ENCODE measurements at regions not wholly inside any gene's neighbourhood (a gene's known extent, or its start where the extent isn't known, plus 50 kb on each side); places are given as distances from the start of the nearest gene placed in this dataset.
A peak's percentile ranks its signal among the peaks of the same experiment; 100 is the strongest.
"Not testable (repeated sequence)": the region's sequence is repeated elsewhere in the genome, so short reads cannot be mapped to it uniquely, and the experiment has no call there.

DNA sequence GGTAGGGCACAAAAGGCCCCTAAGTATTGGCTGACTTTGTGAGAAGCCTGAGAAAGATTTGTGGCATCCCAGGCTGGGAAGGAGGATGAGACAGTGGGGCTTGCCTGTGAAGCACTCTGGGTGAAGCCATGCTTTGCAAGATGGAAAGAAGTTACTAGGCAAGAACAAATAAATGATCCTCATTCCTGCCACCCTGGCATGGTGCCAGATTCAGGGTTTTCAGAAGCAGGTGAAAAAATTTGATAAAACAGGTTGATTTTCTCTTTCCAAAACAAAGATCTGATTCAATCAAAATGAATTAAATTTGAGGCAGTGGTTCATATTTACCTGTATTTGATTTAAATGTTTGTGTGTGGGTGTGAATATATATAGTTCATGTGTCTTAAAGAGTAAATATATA is 386.9 kb upstream of the PROX1 start:
- no peak for DNase-seq
- Mint-ChIP-seq H3K4me1 (ENCODE audit: low read depth) (no peaks in the 10 kb centered on the region), H3K27ac (no peak overlapping the region), H3K27me3 (ENCODE audit: low read depth) (peaks cover 7% of the 10 kb centered on the region), H3K9me3 (no peaks in the 10 kb centered on the region), H3K36me3 (ENCODE audit: low read depth) (no peaks in the 10 kb centered on the region), H3K4me3 (no peak overlapping the region)
- CTCF ChIA-PET = no interaction called here
- intact Hi-C loops (cut with micrococcal nuclease) = no loop called here

DNA sequence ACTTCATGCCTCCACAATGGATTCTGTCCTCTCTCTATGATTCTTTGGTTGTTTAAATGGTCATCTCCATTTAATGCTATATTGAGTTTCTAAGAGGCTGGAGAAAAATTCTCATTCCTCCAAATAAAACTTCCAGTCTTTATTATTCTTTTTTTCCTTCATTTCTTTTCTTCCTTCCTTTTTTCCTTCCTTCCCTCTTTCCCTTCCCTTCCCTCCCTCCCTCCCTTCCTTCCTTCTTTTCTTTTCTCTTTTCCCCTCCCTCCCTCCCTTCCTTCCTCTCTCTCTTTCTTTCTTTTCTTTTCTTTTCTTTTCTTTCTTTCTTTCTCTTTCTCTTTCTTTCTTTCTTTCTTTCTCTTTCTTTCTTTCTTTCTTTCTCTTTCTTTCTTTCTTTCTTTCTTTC is 386.1 kb upstream of the PROX1 start:
- H3K4me1 Mint-ChIP-seq (ENCODE audit: low read depth); H3K36me3 Mint-ChIP-seq (ENCODE audit: low read depth); intact Hi-C loops (cut with micrococcal nuclease); H3K27ac Mint-ChIP-seq; DNase-seq; H3K27me3 Mint-ChIP-seq (ENCODE audit: low read depth); H3K4me3 Mint-ChIP-seq; CTCF ChIA-PET; H3K9me3 Mint-ChIP-seq: not testable (repeated sequence)

DNA sequence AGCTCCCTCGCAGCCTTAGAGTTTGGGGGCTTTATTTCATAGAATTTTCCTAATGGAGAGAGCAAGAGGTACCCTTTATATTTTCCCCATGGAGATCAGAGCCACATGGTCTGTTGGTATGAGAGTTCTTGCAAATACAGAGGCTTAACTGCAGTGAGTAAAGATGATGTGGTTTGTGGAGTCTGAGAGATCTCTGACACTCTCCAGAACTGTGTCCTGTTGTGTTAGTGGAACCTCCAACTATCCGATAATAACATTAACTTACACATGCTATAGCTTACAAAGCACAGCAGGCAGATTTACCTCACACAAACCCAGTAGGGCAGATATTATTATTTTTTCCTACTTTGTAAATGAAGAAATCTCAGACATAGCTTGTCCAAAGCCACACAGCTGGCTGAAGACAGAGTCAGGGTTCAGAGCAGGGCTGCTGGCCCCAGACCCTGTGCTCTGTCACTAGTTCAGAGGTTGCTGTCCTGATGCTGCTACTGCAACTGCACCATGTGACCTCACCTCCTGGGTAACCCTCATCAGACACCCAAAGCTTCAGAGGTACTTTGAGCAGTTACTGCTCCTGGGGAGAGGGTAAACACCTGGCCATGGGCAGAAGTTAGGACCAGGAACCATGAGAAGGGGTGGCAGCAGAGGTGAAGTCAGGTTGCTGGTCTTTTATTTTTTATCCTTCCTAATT is 384.8 kb upstream of the PROX1 start:
- peaks cover 8% of the 10 kb centered on the region for H3K27me3 Mint-ChIP-seq (ENCODE audit: low read depth)

DNA sequence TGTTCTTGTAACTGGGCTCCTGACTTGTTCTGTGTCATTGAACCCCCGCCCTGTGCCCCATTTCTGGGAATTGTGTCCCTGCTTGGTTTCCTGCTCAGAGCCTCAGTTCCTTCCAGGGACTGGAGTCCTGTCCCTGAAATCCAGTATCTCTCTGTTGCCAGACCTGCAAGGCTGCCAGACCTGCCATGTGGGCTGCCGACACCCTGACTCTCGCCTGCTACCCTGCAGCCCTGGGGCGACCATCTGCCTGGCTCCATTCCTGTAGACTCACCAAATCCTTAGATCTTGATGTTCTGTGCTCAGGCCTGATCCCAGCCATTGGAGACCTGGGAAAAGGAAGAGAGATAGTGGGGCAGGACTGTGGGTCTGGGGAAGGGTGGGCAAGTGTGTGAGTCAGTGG is 383.3 kb upstream of the PROX1 start:
- H3K27me3 Mint-ChIP-seq (ENCODE audit: low read depth) = peaks cover 8% of the 10 kb centered on the region
- no peak overlapping the region for H3K4me3 Mint-ChIP-seq
- no peak overlapping the region for H3K27ac Mint-ChIP-seq
- intact Hi-C loops (cut with micrococcal nuclease) = no loop called here
- H3K4me1 Mint-ChIP-seq (ENCODE audit: low read depth) = no peaks in the 10 kb centered on the region
- no peaks in the 10 kb centered on the region for H3K9me3 Mint-ChIP-seq
- CTCF ChIA-PET = no interaction called here
- DNase-seq = no peak
- no peaks in the 10 kb centered on the region for H3K36me3 Mint-ChIP-seq (ENCODE audit: low read depth)

More for the DNA sequence above, 384.8 kb upstream of the PROX1 start:
- H3K36me3 Mint-ChIP-seq (ENCODE audit: low read depth) = no peaks in the 10 kb centered on the region
- H3K9me3 Mint-ChIP-seq = no peaks in the 10 kb centered on the region
- no peak overlapping the region for H3K4me3 Mint-ChIP-seq
- H3K4me1 Mint-ChIP-seq (ENCODE audit: low read depth) = no peaks in the 10 kb centered on the region
- DNase-seq = no peak
- intact Hi-C loops (cut with micrococcal nuclease) = no loop called here
- CTCF ChIA-PET = no interaction called here
- H3K27ac Mint-ChIP-seq = no peak overlapping the region

DNA sequence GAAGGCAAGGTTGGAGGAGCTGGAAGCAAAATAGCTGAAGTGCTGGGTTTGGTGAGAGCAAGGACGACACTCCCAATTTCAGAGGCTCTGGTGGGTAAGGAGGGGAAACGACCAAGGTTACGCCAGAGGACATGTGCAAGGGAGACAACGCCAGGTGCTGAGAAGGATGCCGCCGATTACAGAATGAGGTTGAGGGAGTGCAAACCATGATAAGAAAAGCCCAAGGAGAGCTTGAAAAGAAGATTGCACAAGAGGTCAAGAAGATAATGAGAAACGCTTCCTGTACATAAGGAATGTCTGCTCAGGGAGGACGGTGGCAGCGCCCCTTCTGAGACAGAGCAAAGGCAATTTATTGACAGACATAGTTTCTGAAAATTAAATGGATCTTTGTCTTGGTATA is 382.0 kb upstream of the PROX1 start:
- Mint-ChIP-seq H3K4me3 (no peak overlapping the region), H3K27ac (no peak overlapping the region), H3K27me3 (ENCODE audit: low read depth) (peaks cover 12% of the 10 kb centered on the region), H3K9me3 (no peaks in the 10 kb centered on the region), H3K36me3 (ENCODE audit: low read depth) (no peaks in the 10 kb centered on the region), H3K4me1 (ENCODE audit: low read depth) (no peaks in the 10 kb centered on the region)
- intact Hi-C loops (cut with micrococcal nuclease) = no loop called here
- DNase-seq = no peak
- CTCF ChIA-PET = no interaction called here

DNA sequence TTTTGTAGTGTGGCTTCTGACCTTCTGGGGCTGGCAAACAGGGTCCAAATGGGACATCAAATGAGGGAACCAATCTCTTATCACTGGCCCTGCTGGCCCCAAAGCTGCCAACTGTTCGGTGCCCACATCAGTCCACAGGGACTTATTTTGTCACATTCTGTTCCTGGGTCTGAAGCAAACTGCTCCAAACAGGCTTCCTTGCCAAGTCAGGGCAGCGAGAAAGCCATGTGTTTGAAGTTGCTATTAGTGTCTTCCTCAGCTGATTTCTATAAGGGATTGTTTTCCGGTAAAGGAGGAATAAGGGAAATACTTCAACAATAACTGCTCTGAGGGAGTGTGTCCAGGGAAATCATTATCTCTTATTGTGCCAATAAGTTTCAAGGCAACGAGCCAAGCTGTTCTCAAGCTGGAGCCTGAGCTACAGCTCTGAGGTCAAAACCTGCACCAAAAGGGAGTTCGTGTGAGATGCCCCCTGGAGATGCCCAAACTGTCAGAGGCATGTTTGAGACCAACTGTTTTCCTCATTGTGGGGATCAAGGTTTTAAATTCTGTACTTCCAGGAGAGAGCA is 381.4 kb upstream of the PROX1 start:
- intact Hi-C loops (cut with micrococcal nuclease) = no loop called here
- no peaks in the 10 kb centered on the region for H3K36me3 Mint-ChIP-seq (ENCODE audit: low read depth)
- DNase-seq = no peak
- peaks cover 12% of the 10 kb centered on the region for H3K27me3 Mint-ChIP-seq (ENCODE audit: low read depth)
- H3K9me3 Mint-ChIP-seq = no peaks in the 10 kb centered on the region
- no peaks in the 10 kb centered on the region for H3K4me1 Mint-ChIP-seq (ENCODE audit: low read depth)
- no peak overlapping the region for H3K4me3 Mint-ChIP-seq
- no peak overlapping the region for H3K27ac Mint-ChIP-seq
- CTCF ChIA-PET = no interaction called here

DNA sequence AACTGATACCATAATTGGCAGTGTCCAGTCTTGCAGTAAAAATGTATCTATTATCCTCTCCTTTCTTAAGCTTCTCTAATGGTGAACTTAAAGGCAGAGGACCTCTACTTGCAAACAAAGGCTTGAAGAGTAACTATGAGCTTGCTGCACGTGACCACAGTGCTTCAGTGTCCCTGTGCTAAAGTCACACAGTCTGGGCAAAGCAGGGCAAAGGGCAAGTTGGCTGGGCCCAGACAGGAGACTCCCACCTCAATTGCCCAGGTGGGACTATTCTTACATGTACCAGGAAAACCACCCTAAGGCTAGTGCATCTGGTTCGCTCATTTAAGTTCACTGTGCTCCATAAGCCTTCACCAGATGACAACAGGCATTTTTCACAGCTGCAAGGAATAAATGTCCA is 374.2 kb upstream of the PROX1 start:
- no peak overlapping the region for H3K4me3 Mint-ChIP-seq
- H3K36me3 Mint-ChIP-seq (ENCODE audit: low read depth) = no peaks in the 10 kb centered on the region
- H3K27me3 Mint-ChIP-seq (ENCODE audit: low read depth) = peaks cover 13% of the 10 kb centered on the region
- H3K9me3 Mint-ChIP-seq = no peaks in the 10 kb centered on the region
- DNase-seq = no peak
- CTCF ChIA-PET = no interaction called here
- H3K4me1 Mint-ChIP-seq (ENCODE audit: low read depth) = no peaks in the 10 kb centered on the region
- H3K27ac Mint-ChIP-seq = no peak overlapping the region
- intact Hi-C loops (cut with micrococcal nuclease) = no loop called here

DNA sequence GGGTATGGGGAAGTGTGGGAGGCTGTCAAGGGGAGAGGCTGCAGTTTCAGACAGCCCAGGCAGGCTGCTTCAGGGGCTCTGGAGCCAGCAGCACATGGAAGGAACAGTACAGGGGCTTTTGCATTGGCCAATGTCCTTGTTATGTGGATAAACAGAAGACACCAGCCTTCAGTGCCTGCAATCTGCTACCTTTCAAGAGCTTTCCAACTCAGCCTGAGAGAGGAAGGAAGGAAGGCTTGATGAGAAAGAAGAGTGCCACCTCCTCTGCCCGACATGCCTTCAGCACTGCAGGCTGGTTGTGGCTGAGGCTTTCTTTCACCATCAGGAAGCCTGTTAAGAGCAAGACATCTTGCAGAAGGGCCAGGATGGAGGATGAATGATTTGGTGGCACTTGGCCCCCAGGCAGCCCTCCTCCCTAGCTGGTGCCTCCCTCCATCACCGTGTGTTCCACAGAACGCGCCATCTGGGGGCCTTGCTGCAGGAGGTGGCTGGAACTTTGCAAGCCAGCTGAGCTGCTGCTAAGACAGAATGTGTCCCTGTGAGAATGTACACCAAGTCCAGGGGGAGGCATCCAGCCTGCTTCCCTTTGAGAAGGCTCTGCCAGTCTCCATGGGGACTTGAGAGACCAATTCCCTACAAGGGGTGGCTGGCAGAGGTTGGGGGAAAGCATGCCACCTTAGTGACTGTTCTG is 372.4 kb upstream of the PROX1 start:
- peaks cover 9% of the 10 kb centered on the region for H3K27me3 Mint-ChIP-seq (ENCODE audit: low read depth)
- no peak overlapping the region for H3K4me3 Mint-ChIP-seq
- H3K36me3 Mint-ChIP-seq (ENCODE audit: low read depth) = no peaks in the 10 kb centered on the region
- no peaks in the 10 kb centered on the region for H3K4me1 Mint-ChIP-seq (ENCODE audit: low read depth)
- CTCF ChIA-PET = interaction anchor here (1.5 kb wide), 1 partner anchor 10 kb away, joined by 3 read pairs; no protein-coding TSS in a partner anchor
- H3K27ac Mint-ChIP-seq = no peak overlapping the region
- intact Hi-C loops (cut with micrococcal nuclease) = no loop called here
- DNase-seq = no peak
- H3K9me3 Mint-ChIP-seq = no peaks in the 10 kb centered on the region

DNA sequence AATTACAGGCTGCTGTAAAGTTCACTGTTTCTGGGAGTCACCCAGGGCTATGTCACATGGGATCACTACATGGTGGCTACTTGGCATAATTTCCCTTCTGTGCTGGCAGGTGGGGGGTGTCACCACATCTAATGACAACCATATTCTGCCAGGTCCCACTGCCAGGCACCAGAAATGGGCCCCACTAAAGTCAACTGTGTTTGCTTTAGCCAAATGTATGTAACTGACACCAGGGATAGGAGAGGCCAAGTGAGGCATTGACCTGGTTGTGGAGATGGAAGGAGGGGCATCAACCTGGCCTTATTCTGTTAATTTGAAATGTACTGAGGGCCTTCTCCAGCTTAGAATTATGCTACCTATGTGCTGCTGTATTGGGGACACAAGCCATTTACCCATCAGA is 370.6 kb upstream of the PROX1 start:
- H3K36me3 Mint-ChIP-seq (ENCODE audit: low read depth) = no peaks in the 10 kb centered on the region

DNA sequence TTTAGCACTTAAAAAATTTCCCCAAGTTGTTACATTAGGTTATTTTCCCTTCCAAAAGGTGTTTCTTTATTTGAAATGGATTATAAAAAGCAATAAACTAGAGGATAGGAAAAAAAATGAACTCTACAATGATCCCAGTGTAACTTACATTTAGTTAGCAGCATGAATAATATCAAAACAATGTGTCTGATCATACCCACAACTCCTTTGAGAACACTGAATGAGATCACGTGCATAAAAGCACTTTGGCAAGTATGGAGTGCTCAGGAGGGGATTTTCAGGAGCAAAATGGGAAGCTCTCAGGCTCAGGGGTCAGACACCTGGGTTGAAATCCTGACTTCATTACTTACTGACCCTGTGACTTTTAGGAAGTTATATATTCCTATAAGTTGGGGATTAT is 369.7 kb upstream of the PROX1 start:
- intact Hi-C loops (cut with micrococcal nuclease) = no loop called here
- Mint-ChIP-seq H3K4me1 (ENCODE audit: low read depth) (no peaks in the 10 kb centered on the region), H3K4me3 (no peak overlapping the region), H3K27me3 (ENCODE audit: low read depth) (peaks cover 9% of the 10 kb centered on the region), H3K36me3 (ENCODE audit: low read depth) (no peaks in the 10 kb centered on the region), H3K9me3 (no peaks in the 10 kb centered on the region), H3K27ac (no peak overlapping the region)
- CTCF ChIA-PET = no interaction called here
- no peak for DNase-seq

More for the DNA sequence above, 370.6 kb upstream of the PROX1 start:
- Mint-ChIP-seq H3K4me1 (ENCODE audit: low read depth) (no peaks in the 10 kb centered on the region), H3K9me3 (no peaks in the 10 kb centered on the region), H3K27me3 (ENCODE audit: low read depth) (peaks cover 9% of the 10 kb centered on the region), H3K27ac (no peak overlapping the region), H3K4me3 (no peak overlapping the region)
- CTCF ChIA-PET = no interaction called here
- intact Hi-C loops (cut with micrococcal nuclease) = no loop called here
- no peak for DNase-seq

DNA sequence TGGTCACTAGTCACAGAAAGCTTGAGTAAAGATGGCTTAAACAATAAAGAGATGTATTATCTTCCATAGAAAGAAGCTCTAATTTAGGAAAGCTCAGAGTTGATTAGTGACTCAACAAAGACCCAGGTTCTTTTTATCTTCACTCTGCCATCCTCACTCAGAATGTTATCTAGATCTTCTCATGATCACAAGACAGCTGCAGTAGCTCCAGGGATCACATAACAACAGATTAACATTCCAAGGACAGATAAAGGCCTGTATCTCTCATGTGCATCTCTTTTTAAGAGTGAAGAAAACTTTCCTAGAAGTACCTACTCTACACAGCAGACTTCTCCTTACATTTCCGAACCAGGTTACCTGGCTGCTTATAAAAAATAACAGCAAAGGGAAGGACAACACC is 368.7 kb upstream of the PROX1 start:
- H3K27me3 Mint-ChIP-seq (ENCODE audit: low read depth) = peaks cover 9% of the 10 kb centered on the region
- intact Hi-C loops (cut with micrococcal nuclease) = no loop called here
- no peaks in the 10 kb centered on the region for H3K4me1 Mint-ChIP-seq (ENCODE audit: low read depth)
- no peaks in the 10 kb centered on the region for H3K36me3 Mint-ChIP-seq (ENCODE audit: low read depth)
- no peak for DNase-seq
- no peaks in the 10 kb centered on the region for H3K9me3 Mint-ChIP-seq
- H3K4me3 Mint-ChIP-seq = no peak overlapping the region
- no peak overlapping the region for H3K27ac Mint-ChIP-seq
- CTCF ChIA-PET = no interaction called here

DNA sequence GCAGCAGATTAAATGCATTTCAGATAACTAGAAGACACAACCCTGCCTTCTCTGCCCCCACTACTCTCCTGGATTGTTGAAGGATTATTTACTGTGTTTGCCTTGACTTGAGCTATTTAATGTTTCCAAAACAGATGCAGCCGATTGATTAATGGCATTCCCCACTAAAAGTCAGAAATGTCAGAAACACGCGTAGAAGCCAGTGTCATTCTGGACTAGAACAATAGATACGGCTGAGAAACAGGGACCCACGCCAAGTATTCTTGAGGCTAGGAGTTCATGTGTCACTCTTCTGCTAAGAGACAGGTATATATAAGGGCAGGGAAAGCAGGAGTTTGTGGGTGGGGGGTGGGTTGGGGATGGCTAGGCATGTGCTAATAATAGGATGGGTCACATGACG is 366.7 kb upstream of the PROX1 start:
- Mint-ChIP-seq H3K27ac (no peak overlapping the region), H3K4me3 (no peak overlapping the region), H3K36me3 (ENCODE audit: low read depth) (no peaks in the 10 kb centered on the region), H3K9me3 (no peaks in the 10 kb centered on the region), H3K4me1 (ENCODE audit: low read depth) (no peaks in the 10 kb centered on the region), H3K27me3 (ENCODE audit: low read depth) (peaks cover 2% of the 10 kb centered on the region)
- intact Hi-C loops (cut with micrococcal nuclease) = no loop called here
- no peak for DNase-seq
- CTCF ChIA-PET = no interaction called here

DNA sequence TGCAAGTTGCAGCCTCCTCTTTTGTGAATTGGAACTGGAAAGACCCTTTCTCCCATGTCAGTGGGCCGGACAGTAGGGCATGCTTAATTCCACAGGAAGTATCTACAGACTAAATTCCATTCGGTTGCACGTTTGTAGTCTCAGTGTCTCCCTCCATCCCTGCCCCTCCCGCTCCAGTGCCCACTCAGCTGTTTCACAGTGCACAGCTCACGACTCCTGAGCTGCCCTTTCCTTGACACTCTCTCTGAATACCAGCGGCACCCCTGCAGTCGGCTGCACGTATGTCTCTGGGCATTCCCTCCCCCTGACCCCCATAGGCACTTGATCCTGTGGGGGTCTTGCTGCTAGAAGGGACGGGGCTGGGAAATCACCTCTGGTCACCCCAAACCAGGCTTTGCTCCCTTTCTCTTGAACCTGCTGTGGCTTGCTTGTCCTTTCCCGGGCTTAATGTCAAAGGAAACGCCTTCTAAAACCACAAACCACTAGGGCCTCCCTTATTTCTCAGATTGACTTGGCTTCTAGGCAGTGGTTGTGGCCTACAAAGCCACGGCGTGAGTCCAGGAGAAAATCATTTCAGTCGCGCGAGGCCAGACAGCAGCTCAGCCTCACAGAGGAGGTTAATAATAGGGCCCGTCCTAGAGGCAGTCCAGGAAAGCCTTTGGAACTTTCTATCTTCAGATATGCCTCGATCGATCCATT is 365.3 kb upstream of the PROX1 start:
- no peak overlapping the region for H3K4me3 Mint-ChIP-seq
- intact Hi-C loops (cut with micrococcal nuclease) = no loop called here
- H3K9me3 Mint-ChIP-seq = peaks cover 5% of the 10 kb centered on the region
- no peak overlapping the region for H3K27ac Mint-ChIP-seq
- CTCF ChIA-PET = no interaction called here
- H3K27me3 Mint-ChIP-seq (ENCODE audit: low read depth) = no peaks in the 10 kb centered on the region
- peak; percentile 26 for DNase-seq
- H3K4me1 Mint-ChIP-seq (ENCODE audit: low read depth) = no peaks in the 10 kb centered on the region
- no peaks in the 10 kb centered on the region for H3K36me3 Mint-ChIP-seq (ENCODE audit: low read depth)
